IgD-negative memory B cell (primary cell): ENCODE measurements at regions not wholly inside any gene's neighbourhood (a gene's known extent, or its start where the extent isn't known, plus 50 kb on each side); places are given as distances from the start of the nearest gene placed in this dataset.
"Not testable (repeated sequence)": the region's sequence is repeated elsewhere in the genome, so short reads cannot be mapped to it uniquely, and the experiment has no call there.

Experiments used
- H3K27ac Mint-ChIP-seq, 3 donors: one replicate each; pipeline ENCODE4 v1.8.0; 2020 to 2022; ENCODE audit warnings: mild to moderate bottlenecking in 3 of 3, mixed read lengths in 3 of 3, moderate library complexity in 1 of 3
- H3K27me3 Mint-ChIP-seq: one replicate; pipeline ENCODE4 v1.8.0; 2021; ENCODE audit warnings: mixed read lengths
- H3K36me3 Mint-ChIP-seq: one replicate; pipeline ENCODE4 v1.8.0; 2020; ENCODE audit warnings: mild to moderate bottlenecking, mixed read lengths
- H3K4me1 Mint-ChIP-seq, 3 donors: one replicate each; pipeline ENCODE4 v1.8.0; 2020 to 2022; ENCODE audit warnings: mixed read lengths in 3 of 3, mild to moderate bottlenecking in 1 of 3
- H3K4me3 Mint-ChIP-seq, 4 donors: one replicate each; pipeline ENCODE4 v1.8.0; 2020 to 2022; ENCODE audit warnings: mild to moderate bottlenecking in 4 of 4, mixed read lengths in 4 of 4, moderate library complexity in 3 of 4
- H3K9me3 Mint-ChIP-seq, 3 donors: one replicate each; pipeline ENCODE4 v1.8.0; 2020 to 2021; ENCODE audit warnings: mixed read lengths in 3 of 3, mild to moderate bottlenecking in 1 of 3

DNA sequence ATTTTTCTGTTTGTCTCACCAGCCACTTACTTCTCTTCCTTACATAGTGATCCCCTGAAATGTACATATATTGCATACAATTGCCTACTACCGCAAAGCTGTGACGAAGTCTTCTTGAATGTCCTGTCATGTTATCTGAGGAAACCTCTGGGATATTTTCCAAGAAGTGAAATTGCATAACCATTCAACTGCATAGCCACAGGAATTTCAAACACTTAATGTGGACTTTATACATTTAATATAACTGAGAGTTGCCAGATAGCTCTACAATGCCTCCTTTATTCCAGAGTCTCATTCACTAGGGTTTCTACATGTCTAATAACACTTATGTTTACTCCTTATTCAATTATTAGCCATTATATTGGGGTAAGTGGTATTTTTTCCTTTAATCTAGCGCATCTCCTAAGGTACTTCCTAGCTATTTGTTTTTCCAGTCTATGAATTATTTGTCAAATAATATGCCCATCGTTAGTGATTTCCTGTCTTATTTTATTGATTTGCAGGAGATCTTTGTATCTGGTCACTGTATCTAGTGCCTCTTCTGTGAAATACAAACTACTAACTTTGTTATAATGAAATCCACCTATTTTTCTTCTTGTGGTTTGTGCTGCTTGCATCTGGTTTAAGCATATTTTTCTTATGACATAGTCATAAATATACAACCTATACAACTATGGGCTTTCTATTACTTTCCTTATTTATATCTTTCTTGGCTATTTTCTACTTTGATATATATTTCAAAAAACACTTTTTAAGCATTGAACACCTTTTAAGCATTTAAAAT is 69.2 kb upstream of the GRID2 start:
- Mint-ChIP-seq H3K27ac (no peak overlapping the region), H3K9me3 (peaks cover 0 to 5% (median 3%) of the 10 kb centered on the region in 3 donors), H3K4me1 (no peaks in the 10 kb centered on the region), H3K27me3 (no peaks in the 10 kb centered on the region), H3K4me3 (no peak overlapping the region), H3K36me3 (no peaks in the 10 kb centered on the region)

DNA sequence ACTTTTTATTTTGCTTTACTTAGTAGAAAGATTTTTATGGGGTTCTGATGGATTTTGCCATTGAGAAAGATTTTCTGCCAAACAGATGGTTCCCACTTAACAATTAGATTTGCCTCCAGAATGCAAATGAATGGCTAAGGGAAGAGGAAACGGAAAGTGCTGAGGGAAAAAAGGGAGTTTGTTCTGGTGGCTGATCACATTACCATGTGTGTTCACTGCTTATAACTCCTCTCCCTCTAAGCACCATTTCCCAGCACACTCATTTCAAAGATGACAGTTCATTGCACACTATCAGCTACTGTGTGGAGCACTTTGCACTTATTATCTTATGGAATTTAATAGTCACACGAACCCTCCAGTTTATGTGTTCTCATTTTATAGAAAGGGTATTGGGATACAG is 68.0 kb upstream of the GRID2 start:
- Mint-ChIP-seq H3K4me3 (no peak overlapping the region), H3K27me3 (no peaks in the 10 kb centered on the region), H3K36me3 (no peaks in the 10 kb centered on the region), H3K4me1 (no peaks in the 10 kb centered on the region), H3K27ac (no peak overlapping the region), H3K9me3 (peaks cover 0 to 8% (median 7%) of the 10 kb centered on the region in 3 donors)

DNA sequence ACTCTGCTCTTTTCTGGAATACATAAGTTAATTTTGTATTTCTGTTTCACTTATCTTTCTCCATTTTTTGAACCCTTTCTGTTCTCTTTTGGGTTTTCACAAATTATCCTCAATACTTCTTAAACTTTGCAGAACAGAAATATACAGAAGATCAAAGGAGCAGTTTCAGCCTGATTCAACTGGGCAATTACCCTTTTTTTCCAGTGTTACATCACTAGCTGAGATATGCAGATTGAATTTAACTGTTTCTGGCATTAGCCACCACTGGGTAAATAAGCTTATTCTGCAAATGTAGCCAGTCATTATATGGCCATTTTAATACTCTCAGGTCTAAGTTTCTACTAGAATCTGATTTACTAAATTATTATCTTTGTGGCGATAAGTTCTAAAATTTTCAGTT is 66.9 kb upstream of the GRID2 start:
- Mint-ChIP-seq H3K4me3 (no peak overlapping the region), H3K9me3 (peaks cover 0 to 9% (median 7%) of the 10 kb centered on the region in 3 donors), H3K27me3 (no peaks in the 10 kb centered on the region), H3K36me3 (no peaks in the 10 kb centered on the region), H3K27ac (no peak overlapping the region), H3K4me1 (no peaks in the 10 kb centered on the region)

DNA sequence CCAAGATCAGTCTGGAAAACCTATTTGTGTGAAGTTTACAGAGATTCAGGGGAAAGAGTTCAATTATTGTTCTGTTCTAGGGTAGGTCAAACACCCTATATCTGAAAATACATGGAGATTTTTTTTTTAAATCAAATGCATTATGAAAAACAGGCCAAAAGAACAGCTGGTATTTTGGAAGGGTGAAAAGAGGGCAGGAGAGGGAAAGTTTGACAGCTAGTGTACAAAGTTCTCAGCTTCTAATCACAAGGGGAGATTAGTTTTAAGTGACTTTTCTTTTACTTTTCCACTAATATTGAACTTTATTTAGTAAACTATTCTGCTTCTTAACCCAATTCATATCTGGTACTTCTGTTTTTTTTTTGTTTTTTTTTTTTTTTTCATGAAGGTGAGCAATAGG is 66.2 kb upstream of the GRID2 start:
- Mint-ChIP-seq H3K36me3 (no peaks in the 10 kb centered on the region), H3K27me3 (no peaks in the 10 kb centered on the region), H3K4me1 (no peaks in the 10 kb centered on the region), H3K27ac (no peak overlapping the region), H3K4me3 (no peak overlapping the region), H3K9me3 (peaks cover 0 to 9% (median 7%) of the 10 kb centered on the region in 3 donors)

DNA sequence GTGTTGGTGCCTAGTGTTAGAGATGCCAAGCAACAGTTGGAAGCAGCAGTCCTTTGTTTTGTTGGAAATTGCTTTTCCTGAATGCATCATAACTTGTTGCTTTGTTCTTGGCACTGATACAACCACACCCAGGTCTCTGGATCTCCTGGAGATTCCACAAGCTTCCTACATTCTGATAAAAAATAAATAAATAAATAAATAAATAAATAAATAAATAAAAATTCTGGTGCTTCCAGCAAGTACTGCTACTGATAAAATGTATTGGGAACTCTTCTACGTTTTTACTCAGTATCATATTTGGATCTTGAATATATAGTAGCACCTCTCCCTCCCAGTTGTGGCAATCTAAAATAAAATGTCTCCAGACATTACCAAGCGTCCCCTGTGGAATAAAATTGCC is 62.7 kb upstream of the GRID2 start:
- Mint-ChIP-seq H3K27me3 (no peaks in the 10 kb centered on the region), H3K27ac (no peak overlapping the region), H3K4me1 (no peaks in the 10 kb centered on the region), H3K36me3 (no peaks in the 10 kb centered on the region), H3K4me3 (no peak overlapping the region), H3K9me3 (peaks cover 0 to 12% (median 8%) of the 10 kb centered on the region in 3 donors)

DNA sequence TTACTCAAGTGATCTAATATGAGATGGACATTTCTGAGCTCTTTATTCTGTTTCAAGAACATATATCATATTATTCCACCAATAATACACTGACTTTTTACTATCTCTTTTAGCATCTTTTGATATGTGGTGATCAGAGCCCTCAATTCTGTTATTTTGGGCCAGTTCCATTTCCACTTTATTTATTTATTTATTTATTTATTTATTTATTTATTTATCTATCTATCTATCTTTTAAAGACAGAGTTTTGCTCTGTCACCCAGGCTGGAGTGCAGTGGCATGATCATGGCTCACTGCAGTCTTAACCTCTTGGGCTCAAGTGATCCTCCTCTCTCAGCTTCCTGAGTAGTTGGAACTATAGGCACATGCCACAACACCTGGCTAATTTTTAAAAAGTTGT is 57.4 kb upstream of the GRID2 start:
- no peaks in the 10 kb centered on the region for H3K27me3 Mint-ChIP-seq
- H3K27ac Mint-ChIP-seq = no peak overlapping the region
- H3K4me3 Mint-ChIP-seq = no peak overlapping the region
- H3K36me3 Mint-ChIP-seq = no peaks in the 10 kb centered on the region
- peaks cover 0 to 9% (median 1%) of the 10 kb centered on the region in 3 donors for H3K9me3 Mint-ChIP-seq
- H3K4me1 Mint-ChIP-seq = no peaks in the 10 kb centered on the region

DNA sequence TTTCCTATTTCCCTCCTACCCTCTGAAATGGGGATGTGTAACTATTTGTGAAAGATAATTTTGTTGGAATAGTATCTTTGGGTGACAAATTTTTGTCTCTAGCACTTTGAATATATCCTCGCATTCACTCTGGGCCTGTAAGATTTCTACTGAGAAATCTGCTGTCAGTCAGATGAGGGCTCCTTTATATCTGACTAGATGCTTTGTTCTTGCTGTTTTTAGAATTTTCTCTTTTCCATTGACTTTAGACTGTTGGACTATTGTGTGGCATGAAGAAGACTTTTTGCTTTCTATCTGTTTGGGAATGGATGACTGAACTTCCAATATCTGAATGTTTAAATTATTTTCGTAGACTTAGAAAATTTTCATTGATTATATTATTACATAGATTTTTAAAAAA is 54.2 kb upstream of the GRID2 start:
- no peaks in the 10 kb centered on the region for H3K4me1 Mint-ChIP-seq
- H3K27me3 Mint-ChIP-seq = no peaks in the 10 kb centered on the region
- no peaks in the 10 kb centered on the region for H3K36me3 Mint-ChIP-seq
- no peak overlapping the region for H3K4me3 Mint-ChIP-seq
- H3K27ac Mint-ChIP-seq = no peak overlapping the region
- peaks cover 0 to 12% (median 1%) of the 10 kb centered on the region in 3 donors for H3K9me3 Mint-ChIP-seq

DNA sequence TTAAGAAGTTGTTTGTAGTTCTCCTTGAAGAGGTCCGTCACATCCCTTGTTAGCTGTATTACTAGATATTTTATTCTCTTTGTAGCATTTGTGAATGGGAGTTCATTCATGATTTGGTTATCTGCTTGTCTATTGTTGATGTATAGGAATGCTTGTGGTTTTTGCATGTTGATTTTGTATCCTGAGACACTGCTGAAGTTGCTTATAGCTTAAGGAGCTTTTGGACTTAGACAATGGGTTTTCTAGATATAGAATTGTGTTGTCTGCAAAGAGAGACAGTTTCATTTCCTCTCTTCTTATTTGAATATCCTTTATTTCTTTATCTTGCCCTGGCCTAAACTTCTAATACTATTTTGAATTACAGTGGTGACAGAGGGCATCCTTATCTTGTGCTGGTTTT is 52.1 kb upstream of the GRID2 start:
- no peaks in the 10 kb centered on the region for H3K27me3 Mint-ChIP-seq
- H3K27ac Mint-ChIP-seq = no peak overlapping the region
- no peaks in the 10 kb centered on the region for H3K36me3 Mint-ChIP-seq
- H3K4me3 Mint-ChIP-seq = no peak overlapping the region
- H3K9me3 Mint-ChIP-seq = peaks cover 0 to 19% (median 2%) of the 10 kb centered on the region in 3 donors
- no peaks in the 10 kb centered on the region for H3K4me1 Mint-ChIP-seq

DNA sequence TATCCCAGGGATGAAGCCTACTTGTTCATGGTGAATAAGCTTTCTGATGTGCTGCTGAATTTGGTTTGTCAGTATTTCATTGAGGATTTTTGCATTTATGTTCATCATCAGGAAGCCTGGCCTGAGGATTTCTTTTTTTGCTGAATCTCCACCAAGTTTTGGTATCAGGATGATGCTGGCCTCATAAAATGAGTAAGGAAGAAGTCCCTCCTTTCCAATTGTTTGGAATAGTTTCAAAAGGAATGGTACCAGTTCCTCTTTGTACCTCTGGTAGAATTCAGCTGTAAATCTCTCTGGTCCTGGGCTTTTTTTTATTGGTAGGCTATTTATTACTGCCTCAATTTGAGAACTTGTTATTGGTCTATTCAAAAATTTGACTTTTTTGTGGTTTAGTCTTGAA is 51.4 kb upstream of the GRID2 start:
- not testable (repeated sequence) for H3K36me3 Mint-ChIP-seq, H3K4me1 Mint-ChIP-seq, H3K4me3 Mint-ChIP-seq, H3K27me3 Mint-ChIP-seq, H3K27ac Mint-ChIP-seq
- peaks cover 2 to 19% (median 2%) of the 10 kb centered on the region in 3 donors for H3K9me3 Mint-ChIP-seq

DNA sequence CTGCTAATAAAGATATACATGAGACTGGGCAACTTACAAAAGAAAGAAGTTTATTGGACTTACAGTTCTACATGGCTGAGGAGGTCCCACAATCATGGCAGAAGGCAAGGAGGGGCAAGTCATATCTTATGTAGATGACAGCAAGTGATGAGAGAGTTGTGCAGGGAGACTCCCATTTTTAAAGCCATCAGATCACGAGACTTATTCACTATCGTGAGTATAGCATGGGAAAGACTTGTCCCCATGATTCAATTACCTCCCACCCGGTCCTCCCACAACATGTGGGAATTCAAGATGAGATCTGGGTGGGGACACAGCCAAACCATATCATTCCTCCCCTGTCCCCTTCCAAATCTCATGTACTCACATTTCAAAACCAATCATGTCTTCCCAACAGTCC is 50.9 kb upstream of the GRID2 start:
- H3K4me1 Mint-ChIP-seq = no peaks in the 10 kb centered on the region
- no peak overlapping the region for H3K27ac Mint-ChIP-seq
- H3K36me3 Mint-ChIP-seq = no peaks in the 10 kb centered on the region
- H3K9me3 Mint-ChIP-seq = peaks cover 2 to 19% (median 2%) of the 10 kb centered on the region in 3 donors
- no peaks in the 10 kb centered on the region for H3K27me3 Mint-ChIP-seq
- peak overlapping the region in 1 of 4 donors; percentile 10 for H3K4me3 Mint-ChIP-seq

DNA sequence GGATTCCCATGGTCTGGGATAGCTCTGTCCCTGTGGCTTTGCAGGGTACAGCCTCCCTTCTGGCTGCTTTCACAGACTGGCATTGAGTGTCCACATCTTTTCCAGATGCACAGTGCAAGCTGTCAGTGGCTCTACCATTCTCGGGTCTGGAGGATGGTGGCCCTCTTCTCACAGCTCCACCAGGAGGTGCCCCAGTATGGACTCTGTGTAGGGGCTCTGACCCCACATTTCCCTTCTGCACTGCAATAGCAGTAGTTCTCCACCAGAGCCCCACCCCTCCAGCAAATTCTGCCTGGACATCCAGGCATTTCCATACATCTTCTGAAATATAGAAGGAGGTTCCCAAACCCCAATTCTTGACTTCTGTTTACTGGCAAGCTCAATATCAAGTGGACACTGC is 50.2 kb upstream of the GRID2 start:
- peaks cover 2 to 19% (median 4%) of the 10 kb centered on the region in 3 donors for H3K9me3 Mint-ChIP-seq
- H3K27me3 Mint-ChIP-seq = no peaks in the 10 kb centered on the region
- H3K4me1 Mint-ChIP-seq = no peaks in the 10 kb centered on the region
- H3K36me3 Mint-ChIP-seq = no peaks in the 10 kb centered on the region
- H3K4me3 Mint-ChIP-seq = no peak overlapping the region
- no peak overlapping the region for H3K27ac Mint-ChIP-seq
